OCI-LY3 (cell line): ENCODE measurements at regions not wholly inside any gene's neighbourhood (a gene's known extent, or its start where the extent isn't known, plus 50 kb on each side); places are given as distances from the start of the nearest gene placed in this dataset.

Experiments used
- CTCF ChIP-seq: fragments of 200-600, 300-600 bp; sonication (generic); IDR thresholded peaks from 2 replicates; pipeline ENCODE4 v1.5.1; 2014; ENCODE audit warnings: antibody characterized with exemption, low read length, low read depth
- EZH2phosphoT487 ChIP-seq: fragments of 200-600 bp; shearing (Covaris generic); IDR thresholded peaks from 2 replicates; pipeline ENCODE4 v1.6.1; 2018; ENCODE audit warnings: antibody characterized with exemption, mixed run types, low read depth

GRCh38 chr22:49046546-49047361, 780.9 kb downstream of the BRD1 start:
- TF ChIP-seq CTCF (peak; percentile 16; the same call in 1 of the 2 replicates), EZH2phosphoT487 (no peak)
